H1 (cell line): ENCODE measurements at regions not wholly inside any gene's neighbourhood (a gene's known extent, or its start where the extent isn't known, plus 50 kb on each side); places are given as distances from the start of the nearest gene placed in this dataset.

Source experiments
- CTCF ChIA-PET: fragments of 300-600 bp; sonication (Branson Sonifier 250); formaldehyde crosslinking; loops from one replicate; lab custom pipeline; 2021; ENCODE audit not compliant: partially characterized antibody; lab: Charles Lee
- POLR2A ChIA-PET: fragments of 300-600 bp; sonication (Branson Sonifier 250); formaldehyde crosslinking; loops from one replicate; lab custom pipeline; 2021; ENCODE audit warnings: inconsistent platforms; ENCODE audit not compliant: partially characterized antibody; lab: Charles Lee
- DNase-seq, 2 experiments: peaks; one replicate each; pipeline versions ENCODE4 v3.0.0 to v3.0.0-alpha.2; 2010 to 2022; ENCODE audit warnings: low spot score in 2 of 2, low read depth in 1 of 2, mixed read lengths in 1 of 2
- FAIRE-seq: peaks from 2 replicates; lab custom pipeline; 2011; peaks lifted over from hg19 to GRCh38; lab: Jason Lieb, UNC
- H2AFZ ChIP-seq: 2 replicates; pipeline ENCODE4 v1.8.1; 2012; ENCODE audit warnings: low read length, inconsistent platforms
- H2AK5ac ChIP-seq: 2 replicates; pipeline ENCODE4 v1.6.1; 2013; ENCODE audit warnings: low read depth, low read length
- H2BK120ac ChIP-seq: replicated peaks from 2 replicates; pipeline ENCODE3; 2013; ENCODE audit warnings: low read depth, low read length, inconsistent platforms
- H2BK12ac ChIP-seq: 2 replicates; pipeline ENCODE4 v1.6.1; 2013; ENCODE audit warnings: low read depth, low read length
- H2BK15ac ChIP-seq: 2 replicates; pipeline ENCODE4 v1.6.1; 2013; ENCODE audit warnings: low read length
- H2BK20ac ChIP-seq: 2 replicates; pipeline ENCODE4 v1.6.1; 2013; ENCODE audit warnings: low read length
- H2BK5ac ChIP-seq: 2 replicates; pipeline ENCODE4 v1.6.1; 2013; ENCODE audit warnings: low read depth, low read length
- H3K14ac ChIP-seq: 2 replicates; pipeline ENCODE4 v1.6.1; 2013; ENCODE audit warnings: inconsistent platforms; ENCODE audit not compliant: insufficient read length
- H3K18ac ChIP-seq: 2 replicates; pipeline ENCODE4 v1.6.1; 2013; ENCODE audit warnings: low read length; ENCODE audit errors: extremely low read depth
- H3K23ac ChIP-seq: 2 replicates; pipeline ENCODE4 v1.6.1; 2013; ENCODE audit warnings: inconsistent platforms; ENCODE audit not compliant: insufficient read length
- H3K23me2 ChIP-seq: 2 replicates; pipeline ENCODE4 v1.6.1; 2013; ENCODE audit warnings: low read depth, low read length
- H3K27ac ChIP-seq: 2 replicates; pipeline ENCODE4 v1.6.1; 2011; ENCODE audit warnings: low read depth, low read length, inconsistent platforms
- H3K27me3 ChIP-seq, 4 experiments: replicated peaks in 1 of 4; 1 replicate in 1 of 4; 2 replicates in 3 of 4; pipeline versions ENCODE4 v1.6.1 to v1.8.1; 2011 to 2013; ENCODE audit warnings: low read length in 3 of 4, mild to moderate bottlenecking in 3 of 4, inconsistent platforms in 2 of 4, mixed read lengths in 2 of 4, moderate library complexity in 1 of 4; ENCODE audit not compliant: control insufficient read depth in 3 of 4, insufficient read depth in 3 of 4; ENCODE audit errors: extremely low read depth in 1 of 4
- H3K36me3 ChIP-seq, 4 experiments: 2 replicates each; pipeline versions ENCODE4 v1.6.1 to v1.8.1; 2011 to 2013; ENCODE audit warnings: mild to moderate bottlenecking in 4 of 4, low read length in 3 of 4, moderate library complexity in 2 of 4, control low read depth in 1 of 4, inconsistent platforms in 1 of 4; ENCODE audit not compliant: insufficient read depth in 4 of 4, control insufficient read depth in 2 of 4
- H3K4ac ChIP-seq: replicated peaks from 2 replicates; pipeline ENCODE3; 2013; ENCODE audit warnings: low read length, low read depth, mixed read lengths, inconsistent platforms; ENCODE audit not compliant: insufficient read length
- H3K4me1 ChIP-seq, 4 experiments: replicated peaks in 1 of 4; 1 replicate in 1 of 4; 2 replicates in 3 of 4; pipeline versions ENCODE4 v1.6.1 to v1.8.1; 2011 to 2013; ENCODE audit warnings: low read length in 3 of 4, inconsistent platforms in 2 of 4, mixed read lengths in 1 of 4; ENCODE audit not compliant: insufficient read depth in 4 of 4, control insufficient read depth in 3 of 4
- H3K4me2 ChIP-seq, 2 experiments: 2 replicates each; pipeline versions ENCODE4 v1.6.1 to v1.8.1; 2011 to 2013; ENCODE audit warnings: low read depth in 2 of 2, low read length in 2 of 2, control low read depth in 1 of 2, inconsistent platforms in 1 of 2, mild to moderate bottlenecking in 1 of 2; ENCODE audit not compliant: insufficient read depth in 1 of 2
- H3K4me3 ChIP-seq, 4 experiments: fragments of 200-600, 300-600 bp in 1 of 4; sonication (generic), shearing (Covaris generic), sonication (Bioruptor Twin) in 1 of 4; 2 replicates each; pipeline versions ENCODE4 v1.5.1 to v1.8.1; 2011 to 2016; ENCODE audit warnings: low read length in 4 of 4, low read depth in 3 of 4, control low read depth in 2 of 4, inconsistent platforms in 2 of 4, mild to moderate bottlenecking in 2 of 4, mixed read lengths in 1 of 4, moderate library complexity in 1 of 4; ENCODE audit not compliant: insufficient read depth in 2 of 4; ENCODE audit errors: extremely low read depth in 1 of 4
- H3K56ac ChIP-seq: replicated peaks from 2 replicates; pipeline ENCODE3; 2013; ENCODE audit warnings: low read depth, mild to moderate bottlenecking, mixed read lengths, low read length, inconsistent platforms; ENCODE audit not compliant: insufficient read length
- H3K79me1 ChIP-seq: 2 replicates; pipeline ENCODE4 v1.6.1; 2013; ENCODE audit warnings: low read depth, low read length, control low read depth
- H3K79me2 ChIP-seq, 2 experiments: 2 replicates each; pipeline versions ENCODE4 v1.6.1 to v1.8.1; 2012 to 2013; ENCODE audit warnings: low read length in 2 of 2, mild to moderate bottlenecking in 2 of 2, inconsistent platforms in 1 of 2; ENCODE audit not compliant: insufficient read depth in 2 of 2, control insufficient read depth in 1 of 2
- H3K9ac ChIP-seq, 4 experiments: replicated peaks in 1 of 4; 1 replicate in 1 of 4; 2 replicates in 3 of 4; pipeline versions ENCODE4 v1.6.1 to v1.8.1; 2011 to 2013; ENCODE audit warnings: low read depth in 3 of 4, low read length in 3 of 4, control low read depth in 2 of 4, mild to moderate bottlenecking in 2 of 4, moderate library complexity in 2 of 4, inconsistent platforms in 1 of 4; ENCODE audit errors: extremely low read depth in 1 of 4
- H3K9me3 ChIP-seq, 2 experiments: 2 replicates each; pipeline versions ENCODE4 v1.6.1 to v1.8.1; 2012 to 2013; ENCODE audit warnings: mild to moderate bottlenecking in 2 of 2, moderate library complexity in 2 of 2, control low read depth in 1 of 2, inconsistent platforms in 1 of 2, low read depth in 1 of 2, low read length in 1 of 2, mixed read lengths in 1 of 2; ENCODE audit not compliant: insufficient read depth in 2 of 2
- H4K20me1 ChIP-seq, 2 experiments: replicated peaks in 1 of 2; 2 replicates each; pipeline versions ENCODE3 to v1.8.1; 2011 to 2013; ENCODE audit warnings: inconsistent platforms in 2 of 2, low read length in 2 of 2, mild to moderate bottlenecking in 1 of 2; ENCODE audit not compliant: insufficient read depth in 2 of 2, control insufficient read depth in 1 of 2
- H4K5ac ChIP-seq: 2 replicates; pipeline ENCODE4 v1.6.1; 2013; ENCODE audit warnings: low read length, low read depth, mixed read lengths, inconsistent platforms; ENCODE audit not compliant: insufficient read length
- H4K8ac ChIP-seq: 2 replicates; pipeline ENCODE4 v1.8.0; 2013; ENCODE audit warnings: mild to moderate bottlenecking, moderate library complexity, low read length, inconsistent platforms; ENCODE audit not compliant: insufficient read depth; ENCODE audit errors: extremely low read depth
- H4K91ac ChIP-seq: replicated peaks from 2 replicates; pipeline ENCODE3; 2013; ENCODE audit warnings: low read length, mixed read lengths, inconsistent platforms; ENCODE audit not compliant: insufficient read length
- BCL11A ChIP-seq, 2 experiments: IDR thresholded peaks; one replicate each; pipeline ENCODE4 v1.6.1; 2011; ENCODE audit warnings: low read depth in 2 of 2, low read length in 2 of 2, mild to moderate bottlenecking in 2 of 2
- CBX5 ChIP-seq: fragments of 300-800, 300-1000 bp; sonication (generic); IDR thresholded peaks from 2 replicates; pipeline ENCODE4 v1.7.1; 2016; ENCODE audit warnings: antibody characterized with exemption, low read length, low read depth
- PHF8 ChIP-seq: fragments of 200-600 bp; sonication (generic); conservative IDR thresholded peaks from 2 replicates; pipeline ENCODE4 v1.7.1; 2012; ENCODE audit warnings: low read depth, mild to moderate bottlenecking, inconsistent platforms, low read length, moderate library complexity
- TAF1 ChIP-seq: IDR thresholded peaks from 2 replicates; pipeline ENCODE4 v1.6.1; 2011; ENCODE audit warnings: mild to moderate bottlenecking, low read depth, low read length
- YY1 ChIP-seq: IDR thresholded peaks from 2 replicates; pipeline ENCODE4 v1.6.1; 2011; ENCODE audit warnings: low read depth, mild to moderate bottlenecking, low read length
- WGBS, 2 experiments: shearing (Covaris generic) in 1 of 2; methylation state at CpG; one replicate each; pipeline versions ENCODE4 v1.1.6 to v1.1.7; 2013 to 2015; ENCODE audit warnings: low lambda C conversion rate in 2 of 2, mixed read lengths in 2 of 2, inconsistent platforms in 1 of 2, low coverage in 1 of 2, missing lambda C conversion rate in 1 of 2; ENCODE audit not compliant: insufficient replicate concordance in 2 of 2, insufficient coverage in 1 of 2, insufficient read length in 1 of 2; ENCODE audit errors: extremely low coverage in 1 of 2, missing lambda C conversion rate in 1 of 2; 5-methylcytosine and 5-hydroxymethylcytosine counted together

GRCh38 chrX:33589316-33589715, 378.0 kb upstream of the DMD start (continued):
- TF ChIP-seq CBX5 (no peak), YY1 (no peak)

GRCh38 chrX:33543757-33544156, 332.4 kb upstream of the DMD start:
- Histone ChIP-seq H2BK120ac (no peak overlapping the region), H4K91ac (no peak overlapping the region), H2BK12ac (no peak overlapping the region), H3K14ac (no peak overlapping the region), H3K23me2 (no peaks in the 10 kb centered on the region), H4K8ac (no peak overlapping the region), H3K27ac (no peak overlapping the region), H4K5ac (no peak overlapping the region), H3K27me3 (no peaks in the 10 kb centered on the region), H3K36me3 (no peaks in the 10 kb centered on the region), H3K23ac (no peak overlapping the region), H2AFZ (no peak overlapping the region), H2BK15ac (no peak overlapping the region), H2BK5ac (no peak overlapping the region), H3K9ac (no peak overlapping the region), H2BK20ac (no peak overlapping the region), H3K4me1 (no peaks in the 10 kb centered on the region), H2AK5ac (no peak overlapping the region), H3K9me3 (no peaks in the 10 kb centered on the region), H3K4me3 (no peak overlapping the region), H3K4me2 (no peak overlapping the region), H3K56ac (no peak overlapping the region), H3K79me1 (no peaks in the 10 kb centered on the region), H3K18ac (no peak overlapping the region), H4K20me1 (no peaks in the 10 kb centered on the region), H3K4ac (no peak overlapping the region), H3K79me2 (no peaks in the 10 kb centered on the region)
- ChIA-PET CTCF (no interaction called here), POLR2A (no interaction called here)
- WGBS, 2 experiments = 92% methylated on average over 4 of the region's 4 CpGs; no CpG with 5 or more reads in 1 of the 2 experiments
- DNase-seq (no peak), FAIRE-seq (no peak)
- no peak for TF ChIP-seq BCL11A (IDR thresholded peaks at IDR 0.05; ENCODE audit: low read depth in 2 of 2, low read length in 2 of 2)
- TF ChIP-seq PHF8 = no peak
- TF ChIP-seq TAF1 = no peak
